H7 (cell line): ENCODE measurements at regions not wholly inside any gene's neighbourhood (a gene's known extent, or its start where the extent isn't known, plus 50 kb on each side); places are given as distances from the start of the nearest gene placed in this dataset.
A peak's percentile ranks its signal among the peaks of the same experiment; 100 is the strongest.

Experiments used
- DNase-seq: peaks from one replicate; pipeline ENCODE4 v3.0.0; 2012
- H3K27me3 ChIP-seq: 2 replicates; pipeline ENCODE4 v1.6.0; 2011; ENCODE audit warnings: mild to moderate bottlenecking, low read length; ENCODE audit not compliant: control insufficient read depth, insufficient read depth
- H3K36me3 ChIP-seq: replicated peaks from 2 replicates; pipeline ENCODE4 v1.5.1; 2011; ENCODE audit warnings: low read length; ENCODE audit not compliant: control insufficient read depth, insufficient read depth
- H3K4me3 ChIP-seq: 2 replicates; pipeline ENCODE4 v1.5.1; 2011; ENCODE audit warnings: low read depth, mild to moderate bottlenecking, control low read depth, low read length, moderate library complexity; ENCODE audit not compliant: insufficient read depth

GRCh38 chr12:115440438-115440837 is 756.5 kb upstream of the TBX3 start:
- H3K4me3 ChIP-seq, result no peak overlapping the region
- no peak for DNase-seq
- H3K27me3 ChIP-seq, result no peaks in the 10 kb centered on the region
- H3K36me3 ChIP-seq, result no peaks in the 10 kb centered on the region

- Histone ChIP-seq H3K36me3 (no peaks in the 10 kb centered on the region), H3K4me3 (no peak overlapping the region), H3K27me3 (no peaks in the 10 kb centered on the region)
- no peak for DNase-seq
These were observed 755.1 kb upstream of the TBX3 start for GRCh38 chr12:115439008-115439601.

GRCh38 chr12:115438314-115438713 is 754.3 kb upstream of the TBX3 start:
- Histone ChIP-seq H3K4me3 (no peak overlapping the region), H3K36me3 (no peaks in the 10 kb centered on the region), H3K27me3 (no peaks in the 10 kb centered on the region)
- DNase-seq, result no peak

GRCh38 chr12:115437061-115437567 is 753.1 kb upstream of the TBX3 start:
- no peak overlapping the region for H3K4me3 ChIP-seq
- H3K36me3 ChIP-seq, result no peaks in the 10 kb centered on the region
- no peaks in the 10 kb centered on the region for H3K27me3 ChIP-seq
- no peak for DNase-seq

GRCh38 chr12:115433014-115433634 is 749.1 kb upstream of the TBX3 start:
- Histone ChIP-seq H3K36me3 (no peaks in the 10 kb centered on the region), H3K4me3 (no peak overlapping the region), H3K27me3 (no peaks in the 10 kb centered on the region)
- peak; percentile 44 for DNase-seq

- Histone ChIP-seq H3K36me3 (no peaks in the 10 kb centered on the region), H3K27me3 (no peaks in the 10 kb centered on the region), H3K4me3 (no peak overlapping the region)
- no peak for DNase-seq
These were observed 746.7 kb upstream of the TBX3 start for GRCh38 chr12:115430636-115431035.

GRCh38 chr12:115426732-115427131 is 742.8 kb upstream of the TBX3 start:
- Histone ChIP-seq H3K4me3 (no peak overlapping the region), H3K36me3 (no peaks in the 10 kb centered on the region), H3K27me3 (no peaks in the 10 kb centered on the region)
- DNase-seq, result no peak

GRCh38 chr12:115424003-115424402 is 740.0 kb upstream of the TBX3 start:
- Histone ChIP-seq H3K4me3 (no peak overlapping the region), H3K36me3 (no peaks in the 10 kb centered on the region), H3K27me3 (no peaks in the 10 kb centered on the region)
- DNase-seq, result no peak

- DNase-seq, result no peak
- Histone ChIP-seq H3K36me3 (no peaks in the 10 kb centered on the region), H3K27me3 (no peaks in the 10 kb centered on the region), H3K4me3 (no peak overlapping the region)
These were observed 739.6 kb upstream of the TBX3 start for GRCh38 chr12:115423546-115423987.

GRCh38 chr12:115422845-115423545 is 739.0 kb upstream of the TBX3 start:
- H3K4me3 ChIP-seq, result no peak overlapping the region
- no peaks in the 10 kb centered on the region for H3K36me3 ChIP-seq
- no peaks in the 10 kb centered on the region for H3K27me3 ChIP-seq
- no peak for DNase-seq

- Histone ChIP-seq H3K36me3 (no peaks in the 10 kb centered on the region), H3K27me3 (no peaks in the 10 kb centered on the region), H3K4me3 (no peak overlapping the region)
- no peak for DNase-seq
These were observed 738.1 kb upstream of the TBX3 start for GRCh38 chr12:115421796-115422709.

GRCh38 chr12:115421350-115421749 is 737.4 kb upstream of the TBX3 start:
- Histone ChIP-seq H3K36me3 (no peaks in the 10 kb centered on the region), H3K27me3 (no peaks in the 10 kb centered on the region)

GRCh38 chr12:115419145-115419646 is 735.2 kb upstream of the TBX3 start:
- Histone ChIP-seq H3K36me3 (no peaks in the 10 kb centered on the region), H3K4me3 (no peak overlapping the region), H3K27me3 (no peaks in the 10 kb centered on the region)
- no peak for DNase-seq

More at GRCh38 chr12:115421350-115421749, 737.4 kb upstream of the TBX3 start:
- DNase-seq, result no peak
- no peak overlapping the region for H3K4me3 ChIP-seq

GRCh38 chr12:115417610-115418009 is 733.6 kb upstream of the TBX3 start:
- Histone ChIP-seq H3K36me3 (no peaks in the 10 kb centered on the region), H3K27me3 (no peaks in the 10 kb centered on the region), H3K4me3 (no peak overlapping the region)
- no peak for DNase-seq
